ENCODE measurements at regions not wholly inside any gene's neighbourhood (a gene's known extent, or its start where the extent isn't known, plus 50 kb on each side); places are given as distances from the start of the nearest gene placed in this dataset.

DNA sequence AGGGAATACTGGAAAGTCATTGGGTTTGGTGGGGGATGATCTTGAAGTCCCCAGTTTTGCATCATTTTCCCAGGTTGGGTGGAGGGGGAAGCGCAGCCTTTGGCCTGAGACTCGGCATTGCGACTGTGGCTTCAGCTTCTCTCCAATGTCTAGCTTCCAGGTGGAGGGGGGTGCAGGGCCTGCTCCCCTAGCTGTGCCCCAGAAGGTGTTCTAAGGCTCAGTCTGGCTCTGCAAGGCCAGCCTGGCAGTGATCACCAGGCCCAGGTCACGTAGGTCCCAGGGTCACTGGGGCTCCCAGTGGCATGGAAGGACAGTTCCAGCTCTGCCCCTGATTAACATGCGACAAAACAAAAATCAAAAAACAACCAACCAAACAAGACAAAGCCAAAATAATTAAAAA is 56.9 kb upstream of the HAAO start:
- Histone ChIP-seq H3K4me3 (ENCODE audit: low read length) (no peak overlapping the region), H3K79me2 (ENCODE audit: control insufficient read depth, low read length) (no peaks in the 10 kb centered on the region), H3F3A (ENCODE audit: control insufficient read depth, insufficient read depth) (no peaks in the 10 kb centered on the region), H3K9me2 (replicated peaks; ENCODE audit: control insufficient read depth, low read length) (no peaks in the 10 kb centered on the region), H3K4me2 (ENCODE audit: low read length) (no peak overlapping the region), H4K20me1 (ENCODE audit: control insufficient read depth, insufficient read depth, low read depth, low read length) (no peaks in the 10 kb centered on the region), H3K36me3 (ENCODE audit: control insufficient read depth, low read length) (no peaks in the 10 kb centered on the region), H3K27ac (ENCODE audit: low read depth, low read length) (no peak overlapping the region), H3K4me1 (ENCODE audit: control insufficient read depth, low read length) (no peaks in the 10 kb centered on the region), H3K27me3 (ENCODE audit: control insufficient read depth, low read length) (0 out of 2 replicates have a peak, but pooled peaks cover 2% of the 10 kb centered on the region), H3K9me3 (ENCODE audit: control insufficient read depth, insufficient read depth, low read length) (no peaks in the 10 kb centered on the region)
- TF ChIP-seq, protein P1, sequence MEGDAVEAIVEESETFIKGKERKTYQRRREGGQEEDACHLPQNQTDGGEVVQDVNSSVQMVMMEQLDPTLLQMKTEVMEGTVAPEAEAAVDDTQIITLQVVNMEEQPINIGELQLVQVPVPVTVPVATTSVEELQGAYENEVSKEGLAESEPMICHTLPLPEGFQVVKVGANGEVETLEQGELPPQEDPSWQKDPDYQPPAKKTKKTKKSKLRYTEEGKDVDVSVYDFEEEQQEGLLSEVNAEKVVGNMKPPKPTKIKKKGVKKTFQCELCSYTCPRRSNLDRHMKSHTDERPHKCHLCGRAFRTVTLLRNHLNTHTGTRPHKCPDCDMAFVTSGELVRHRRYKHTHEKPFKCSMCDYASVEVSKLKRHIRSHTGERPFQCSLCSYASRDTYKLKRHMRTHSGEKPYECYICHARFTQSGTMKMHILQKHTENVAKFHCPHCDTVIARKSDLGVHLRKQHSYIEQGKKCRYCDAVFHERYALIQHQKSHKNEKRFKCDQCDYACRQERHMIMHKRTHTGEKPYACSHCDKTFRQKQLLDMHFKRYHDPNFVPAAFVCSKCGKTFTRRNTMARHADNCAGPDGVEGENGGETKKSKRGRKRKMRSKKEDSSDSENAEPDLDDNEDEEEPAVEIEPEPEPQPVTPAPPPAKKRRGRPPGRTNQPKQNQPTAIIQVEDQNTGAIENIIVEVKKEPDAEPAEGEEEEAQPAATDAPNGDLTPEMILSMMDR (IDR thresholded peaks at IDR 0.05; ENCODE audit: low read depth, low read length, poor library complexity, severe bottlenecking): no peak
- no peak for TF ChIP-seq EZH2phosphoT487 (IDR thresholded peaks at IDR 0.05; ENCODE audit: borderline replicate concordance, low read length)

DNA sequence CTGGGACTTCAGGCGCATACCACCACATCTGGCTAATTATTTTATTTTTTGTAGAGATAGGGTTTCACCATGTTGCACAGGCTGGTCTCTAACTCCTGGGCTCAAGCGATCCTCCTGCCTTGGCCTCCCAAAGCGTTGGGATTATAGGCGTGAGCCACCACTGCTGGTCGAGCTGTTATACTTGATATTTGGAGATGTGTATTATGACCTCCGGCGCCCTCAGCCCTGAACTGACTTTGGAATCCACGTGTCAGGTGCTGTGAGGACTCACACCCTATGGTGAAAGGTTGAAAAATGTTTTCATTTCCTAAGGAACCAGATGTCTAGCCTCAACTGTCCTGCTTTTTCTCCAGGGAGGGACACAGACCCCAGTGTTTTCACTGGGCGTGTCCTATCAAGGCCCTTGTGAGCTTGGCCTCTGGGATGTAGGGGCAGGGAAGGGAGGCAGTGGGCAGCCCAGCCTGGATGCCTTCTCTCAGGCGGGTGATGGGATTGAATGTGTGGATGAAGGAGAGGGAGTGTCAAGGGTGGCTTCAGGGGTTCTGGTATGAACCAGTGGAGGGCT is 56.4 kb upstream of the HAAO start:
- Histone ChIP-seq H3K9me2 (replicated peaks; ENCODE audit: control insufficient read depth, low read length) (no peaks in the 10 kb centered on the region), H4K20me1 (ENCODE audit: control insufficient read depth, insufficient read depth, low read depth, low read length) (no peaks in the 10 kb centered on the region), H3K9me3 (ENCODE audit: control insufficient read depth, insufficient read depth, low read length) (no peaks in the 10 kb centered on the region), H3K36me3 (ENCODE audit: control insufficient read depth, low read length) (no peaks in the 10 kb centered on the region), H3F3A (ENCODE audit: control insufficient read depth, insufficient read depth) (no peaks in the 10 kb centered on the region), H3K4me2 (ENCODE audit: low read length) (no peak overlapping the region), H3K79me2 (ENCODE audit: control insufficient read depth, low read length) (no peaks in the 10 kb centered on the region), H3K27me3 (ENCODE audit: control insufficient read depth, low read length) (0 out of 2 replicates have a peak, but pooled peaks cover 2% of the 10 kb centered on the region), H3K4me3 (ENCODE audit: low read length) (no peak overlapping the region), H3K27ac (ENCODE audit: low read depth, low read length) (no peak overlapping the region), H3K4me1 (ENCODE audit: control insufficient read depth, low read length) (no peaks in the 10 kb centered on the region)
- no peak for TF ChIP-seq EZH2phosphoT487 (IDR thresholded peaks at IDR 0.05; ENCODE audit: borderline replicate concordance, low read length)
- TF ChIP-seq, protein P1 (IDR thresholded peaks at IDR 0.05; ENCODE audit: low read depth, low read length, poor library complexity, severe bottlenecking): no peak

DNA sequence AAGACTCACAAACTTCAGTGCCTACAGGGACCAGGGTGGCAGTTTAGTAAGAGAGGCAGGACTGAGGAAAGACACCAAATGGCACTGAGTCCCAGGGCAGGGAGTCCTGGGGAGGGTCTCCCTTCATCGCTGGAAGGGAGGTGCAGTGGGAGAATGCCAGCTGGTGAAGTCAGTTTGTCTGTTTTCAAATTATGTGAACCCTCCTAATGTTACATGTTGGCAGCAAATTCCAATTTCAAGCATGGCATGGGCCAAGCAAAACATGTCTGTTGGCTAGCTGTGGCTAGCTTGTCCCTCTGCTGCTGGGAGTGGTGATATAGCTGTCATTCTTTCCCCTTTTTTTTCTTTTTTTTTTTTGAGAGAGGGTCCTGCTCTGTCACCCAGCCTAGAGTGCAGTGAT is 55.9 kb upstream of the HAAO start:
- no peaks in the 10 kb centered on the region for H3F3A ChIP-seq (ENCODE audit: control insufficient read depth, insufficient read depth)
- H4K20me1 ChIP-seq (ENCODE audit: control insufficient read depth, insufficient read depth, low read depth, low read length): no peaks in the 10 kb centered on the region
- H3K36me3 ChIP-seq (ENCODE audit: control insufficient read depth, low read length): no peaks in the 10 kb centered on the region
- H3K4me3 ChIP-seq (ENCODE audit: low read length): no peak overlapping the region
- no peaks in the 10 kb centered on the region for H3K9me2 ChIP-seq (replicated peaks; ENCODE audit: control insufficient read depth, low read length)
- no peak for TF ChIP-seq EZH2phosphoT487 (IDR thresholded peaks at IDR 0.05; ENCODE audit: borderline replicate concordance, low read length)
- TF ChIP-seq, protein P1 (IDR thresholded peaks at IDR 0.05; ENCODE audit: low read depth, low read length, poor library complexity, severe bottlenecking): no peak
- H3K9me3 ChIP-seq (ENCODE audit: control insufficient read depth, insufficient read depth, low read length): no peaks in the 10 kb centered on the region
- no peak overlapping the region for H3K4me2 ChIP-seq (ENCODE audit: low read length)
- H3K4me1 ChIP-seq (ENCODE audit: control insufficient read depth, low read length): no peaks in the 10 kb centered on the region
- no peak overlapping the region for H3K27ac ChIP-seq (ENCODE audit: low read depth, low read length)
- H3K27me3 ChIP-seq (ENCODE audit: control insufficient read depth, low read length): 0 out of 2 replicates have a peak, but pooled peaks cover 2% of the 10 kb centered on the region
- no peaks in the 10 kb centered on the region for H3K79me2 ChIP-seq (ENCODE audit: control insufficient read depth, low read length)
